OCI-M2 (cell line): ENCODE measurements at regions not wholly inside any gene's neighbourhood (a gene's known extent, or its start where the extent isn't known, plus 50 kb on each side); places are given as distances from the start of the nearest gene placed in this dataset.

Source experiments
- DNase-seq: peaks from one replicate; lab custom pipeline; 2025; ENCODE audit not compliant: unreplicated experiment; lab: John Stamatoyannopoulos, UW

GRCh38 chr7:106166651-106167342, 54.7 kb upstream of the SYPL1 start:
- peak; percentile 30 for DNase-seq

GRCh38 chr7:106165337-106165736, 53.2 kb upstream of the SYPL1 start:
- DNase-seq = no peak

GRCh38 chr7:106163257-106163656, 51.1 kb upstream of the SYPL1 start:
- no peak for DNase-seq
